Sigmoid colon (tissue), 4 donors: ENCODE measurements at regions not wholly inside any gene's neighbourhood (a gene's known extent, or its start where the extent isn't known, plus 50 kb on each side); places are given as distances from the start of the nearest gene placed in this dataset.

Source experiments
- POLR2AphosphoS5 ChIP-seq, 4 donors: sonication (generic); formaldehyde crosslinking; IDR thresholded peaks; one replicate each; pipeline ENCODE4 v1.6.1; 2017; ENCODE audit warnings: antibody characterized with exemption in 4 of 4
- TF ChIP-seq, protein P1 (sequence below), 4 experiments: fragments of 450-650 bp in 3 of 4; fragments of 200-600 bp in 1 of 4; IDR thresholded peaks; one replicate each; pipeline ENCODE4 v1.5.1; 2016 to 2019; ENCODE audit warnings: antibody characterized with exemption in 4 of 4, mild to moderate bottlenecking in 3 of 4, moderate library complexity in 2 of 4

DNA sequence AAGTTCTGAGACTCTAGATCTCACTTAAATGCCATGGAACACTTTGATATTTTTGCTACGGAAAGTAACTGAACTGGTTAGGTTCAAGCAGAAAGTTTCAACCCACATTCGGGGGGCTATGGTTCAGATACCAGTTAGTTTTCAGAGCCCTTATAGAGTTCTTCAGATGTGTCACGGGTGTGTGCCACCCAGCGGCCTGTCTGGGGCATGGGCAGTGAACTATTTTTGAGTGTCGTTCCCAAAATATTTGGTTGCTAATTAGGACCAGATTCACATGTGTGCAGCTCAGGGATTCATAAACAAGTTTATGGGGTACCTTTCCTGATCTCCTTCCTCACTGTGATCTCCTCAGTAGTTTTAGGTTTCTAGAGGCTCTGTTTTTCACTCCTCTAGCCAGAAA lies 271.9 kb downstream of the C7orf25 start:
- TF ChIP-seq, protein P1, sequence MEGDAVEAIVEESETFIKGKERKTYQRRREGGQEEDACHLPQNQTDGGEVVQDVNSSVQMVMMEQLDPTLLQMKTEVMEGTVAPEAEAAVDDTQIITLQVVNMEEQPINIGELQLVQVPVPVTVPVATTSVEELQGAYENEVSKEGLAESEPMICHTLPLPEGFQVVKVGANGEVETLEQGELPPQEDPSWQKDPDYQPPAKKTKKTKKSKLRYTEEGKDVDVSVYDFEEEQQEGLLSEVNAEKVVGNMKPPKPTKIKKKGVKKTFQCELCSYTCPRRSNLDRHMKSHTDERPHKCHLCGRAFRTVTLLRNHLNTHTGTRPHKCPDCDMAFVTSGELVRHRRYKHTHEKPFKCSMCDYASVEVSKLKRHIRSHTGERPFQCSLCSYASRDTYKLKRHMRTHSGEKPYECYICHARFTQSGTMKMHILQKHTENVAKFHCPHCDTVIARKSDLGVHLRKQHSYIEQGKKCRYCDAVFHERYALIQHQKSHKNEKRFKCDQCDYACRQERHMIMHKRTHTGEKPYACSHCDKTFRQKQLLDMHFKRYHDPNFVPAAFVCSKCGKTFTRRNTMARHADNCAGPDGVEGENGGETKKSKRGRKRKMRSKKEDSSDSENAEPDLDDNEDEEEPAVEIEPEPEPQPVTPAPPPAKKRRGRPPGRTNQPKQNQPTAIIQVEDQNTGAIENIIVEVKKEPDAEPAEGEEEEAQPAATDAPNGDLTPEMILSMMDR (IDR thresholded peaks at IDR 0.05), result no peak
- TF ChIP-seq POLR2AphosphoS5 (IDR thresholded peaks at IDR 0.05), result no peak
